Activated naive CD4-positive, alpha-beta T cell (primary cell): ENCODE measurements at regions not wholly inside any gene's neighbourhood (a gene's known extent, or its start where the extent isn't known, plus 50 kb on each side); places are given as distances from the start of the nearest gene placed in this dataset.
"Not testable (repeated sequence)": the region's sequence is repeated elsewhere in the genome, so short reads cannot be mapped to it uniquely, and the experiment has no call there.

Experiments used
- DNase-seq, 4 experiments: peaks; one replicate each; lab custom pipeline; 2025; lab: John Stamatoyannopoulos, UW

GRCh38 chr5:124114911-124115310, 602.9 kb downstream of the CSNK1G3 start:
- DNase-seq = no peak

- DNase-seq = no peak
These were observed 599.9 kb downstream of the CSNK1G3 start for GRCh38 chr5:124111886-124112285.

- DNase-seq = no peak
These were observed 599.0 kb downstream of the CSNK1G3 start for GRCh38 chr5:124110942-124111341.

- no peak for DNase-seq
These were observed 593.3 kb downstream of the CSNK1G3 start for GRCh38 chr5:124105326-124105725.

- no peak for DNase-seq
These were observed 592.8 kb downstream of the CSNK1G3 start for GRCh38 chr5:124104821-124105220.

DNA sequence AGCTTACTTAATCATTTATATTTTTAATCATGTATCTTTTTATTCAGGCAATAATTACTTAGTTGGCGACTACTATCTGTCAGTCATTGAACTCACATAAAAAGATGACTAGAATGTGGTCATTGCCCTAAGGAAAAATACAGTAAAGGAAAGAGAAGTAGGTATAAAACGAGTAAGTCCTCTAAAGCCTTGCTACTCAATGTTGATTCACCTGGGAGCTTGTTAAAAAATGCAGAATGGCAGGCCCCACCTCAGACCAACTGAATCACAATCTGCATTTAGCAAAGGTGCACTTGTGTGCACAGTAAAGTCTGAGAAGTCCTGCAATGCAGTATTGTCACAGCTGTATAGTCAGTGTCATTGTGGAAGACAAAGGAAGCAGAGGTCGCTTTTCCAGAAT, 592.4 kb downstream of the CSNK1G3 start:
- DNase-seq = no peak

- DNase-seq = no peak
These were observed 591.7 kb downstream of the CSNK1G3 start for GRCh38 chr5:124103671-124104070.

DNA sequence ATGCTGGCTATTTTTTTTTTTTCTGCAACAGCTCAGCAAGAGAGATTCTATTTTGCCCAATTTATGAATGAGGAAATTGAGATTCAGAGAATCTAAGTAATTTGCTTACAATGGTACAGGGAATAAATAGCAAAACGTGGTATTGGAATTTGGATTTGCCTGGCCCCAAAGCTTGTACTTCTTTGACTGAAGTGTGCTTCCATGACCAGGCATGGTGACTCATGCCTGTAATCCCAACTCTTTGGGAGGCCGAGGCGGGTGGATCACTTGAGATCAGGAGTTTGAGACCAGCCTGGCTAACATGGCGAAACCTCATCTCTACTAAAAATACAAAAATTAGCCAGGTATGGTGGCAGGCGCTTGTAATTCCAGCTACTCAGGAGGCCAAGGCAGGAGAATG, 591.1 kb downstream of the CSNK1G3 start:
- DNase-seq = not testable (repeated sequence)

GRCh38 chr5:124102486-124102885, 590.5 kb downstream of the CSNK1G3 start:
- no peak for DNase-seq

GRCh38 chr5:124093658-124094057, 581.7 kb downstream of the CSNK1G3 start:
- no peak for DNase-seq

DNA sequence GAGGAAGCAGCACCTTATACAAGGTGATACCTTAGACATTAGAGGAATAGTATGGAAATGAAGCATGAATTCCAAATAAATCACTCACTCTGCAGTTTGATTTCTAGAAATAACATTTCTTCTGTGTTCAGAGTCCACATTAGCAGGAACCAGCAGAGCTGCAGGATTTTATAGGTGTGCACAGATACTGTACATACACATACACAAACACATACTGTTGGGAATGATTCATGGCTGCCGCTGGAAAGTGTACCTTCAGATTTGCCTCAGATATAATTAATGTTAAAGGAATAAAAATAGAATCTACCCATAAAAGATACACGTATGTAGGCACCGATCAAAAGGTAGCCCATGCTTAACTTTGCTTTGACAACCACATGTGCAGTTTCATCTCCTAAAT, 578.1 kb downstream of the CSNK1G3 start:
- no peak for DNase-seq

DNA sequence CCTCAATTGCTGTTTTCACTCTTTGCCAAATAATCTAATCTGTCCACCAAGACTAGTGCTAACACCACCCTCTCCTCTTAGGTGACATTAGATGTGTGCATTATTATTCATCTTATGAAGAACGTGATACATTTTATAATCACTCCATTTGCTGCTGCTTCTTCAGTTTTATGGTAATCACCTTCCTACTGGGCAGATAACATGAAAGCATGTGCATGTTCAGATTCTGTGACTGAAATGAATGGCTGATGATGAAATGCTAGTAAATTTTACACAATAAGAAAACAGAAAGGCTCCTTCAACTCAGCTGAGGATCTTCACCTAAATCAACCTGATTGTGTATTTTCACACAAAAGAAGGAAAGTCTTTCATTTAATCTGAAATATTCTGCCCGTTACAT, 577.6 kb downstream of the CSNK1G3 start:
- no peak for DNase-seq

DNA sequence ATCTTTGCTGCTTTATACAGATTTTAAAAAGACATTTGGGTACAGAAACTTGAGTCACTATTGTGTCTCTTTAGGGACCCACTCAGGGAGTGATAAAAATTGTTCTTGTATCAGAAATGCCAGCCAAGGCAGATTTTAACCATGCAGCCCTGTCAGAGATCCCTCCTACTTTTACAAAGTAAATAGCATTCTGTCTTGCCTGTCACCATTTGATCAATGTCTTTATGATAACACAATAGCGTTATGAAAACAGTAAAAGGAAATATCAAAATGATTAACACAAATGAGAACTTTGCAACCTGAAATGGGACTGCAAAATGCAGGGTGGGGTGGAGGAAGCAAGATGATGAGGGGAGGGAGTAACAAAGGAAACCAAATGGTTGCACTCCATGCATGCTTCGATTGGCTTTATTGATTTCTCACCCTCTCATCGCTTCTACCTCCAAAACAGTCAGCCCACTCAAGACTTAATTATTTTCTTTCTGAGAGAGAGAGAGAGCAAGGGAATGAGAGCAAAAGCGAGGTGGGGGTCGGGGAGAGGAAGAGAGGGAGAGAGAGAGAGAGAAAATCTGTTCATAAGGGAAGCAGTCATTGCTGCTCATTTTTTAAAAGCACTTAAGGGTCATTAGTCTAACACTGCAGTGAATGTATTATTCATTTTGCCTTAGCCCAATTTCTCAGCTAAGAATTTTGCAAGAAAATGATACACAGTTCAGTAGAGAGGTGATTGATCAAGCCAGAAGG, 576.5 kb downstream of the CSNK1G3 start:
- no peak for DNase-seq

GRCh38 chr5:124087752-124088151, 575.8 kb downstream of the CSNK1G3 start:
- no peak for DNase-seq

DNA sequence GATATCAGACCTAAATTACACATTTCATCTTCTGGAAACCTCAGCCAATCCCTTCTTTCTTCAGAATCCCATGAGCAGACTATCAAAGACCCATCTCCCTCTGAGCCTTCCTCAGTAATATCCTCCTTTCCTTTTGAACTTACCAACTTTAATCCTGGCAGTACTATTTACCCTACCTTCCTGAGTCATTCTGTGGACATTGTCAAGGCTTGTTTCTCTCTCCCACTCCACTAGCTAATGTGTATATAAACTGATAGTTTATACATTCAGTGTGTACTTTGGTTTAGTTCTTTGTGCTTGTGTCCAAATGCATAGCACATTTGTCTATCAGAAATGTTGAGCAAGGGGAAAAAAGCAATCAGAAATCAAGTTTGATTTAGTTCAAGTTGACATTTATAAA, 568.3 kb downstream of the CSNK1G3 start:
- no peak for DNase-seq

DNA sequence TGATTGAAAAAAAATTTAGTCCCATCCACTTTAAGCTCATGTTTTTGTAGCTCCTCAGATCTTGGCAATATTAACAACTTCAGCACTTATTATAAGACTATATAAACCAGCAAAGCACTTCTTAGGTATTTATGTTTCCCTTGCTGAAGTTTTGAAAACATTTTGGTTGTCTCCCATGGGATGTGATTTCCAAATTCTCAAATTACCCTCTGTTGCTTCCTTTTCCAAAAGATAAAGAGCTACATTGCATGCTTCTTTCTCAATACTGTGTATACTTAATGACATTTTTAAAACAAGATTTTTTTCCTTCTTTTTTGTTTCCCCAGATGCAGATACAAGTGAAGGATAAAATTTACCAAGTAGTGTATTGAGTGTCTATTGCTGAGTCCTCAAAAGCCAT, 567.1 kb downstream of the CSNK1G3 start:
- DNase-seq = no peak

- DNase-seq = no peak
These were observed 562.5 kb downstream of the CSNK1G3 start for GRCh38 chr5:124074500-124074899.

GRCh38 chr5:124072570-124072969, 560.6 kb downstream of the CSNK1G3 start:
- no peak for DNase-seq

DNA sequence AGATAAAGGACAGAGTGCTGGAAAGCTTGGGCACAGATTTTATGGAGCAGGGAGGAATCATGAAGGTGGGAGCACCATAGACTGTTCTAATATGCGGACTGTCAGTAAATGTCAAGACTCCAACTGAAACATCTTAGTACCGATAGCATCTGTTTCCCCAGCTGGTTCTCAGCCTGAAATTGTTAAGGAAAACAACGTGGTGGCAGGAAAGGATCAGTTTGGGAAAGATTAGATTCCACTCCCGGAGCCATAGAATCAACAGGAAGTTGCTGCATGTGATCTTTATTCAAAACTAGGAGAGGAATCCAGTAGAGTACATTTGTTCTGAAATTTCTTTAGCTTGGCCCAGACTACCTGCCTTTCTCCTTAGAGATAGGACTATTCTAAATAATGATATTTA, 559.1 kb downstream of the CSNK1G3 start:
- no peak for DNase-seq

DNA sequence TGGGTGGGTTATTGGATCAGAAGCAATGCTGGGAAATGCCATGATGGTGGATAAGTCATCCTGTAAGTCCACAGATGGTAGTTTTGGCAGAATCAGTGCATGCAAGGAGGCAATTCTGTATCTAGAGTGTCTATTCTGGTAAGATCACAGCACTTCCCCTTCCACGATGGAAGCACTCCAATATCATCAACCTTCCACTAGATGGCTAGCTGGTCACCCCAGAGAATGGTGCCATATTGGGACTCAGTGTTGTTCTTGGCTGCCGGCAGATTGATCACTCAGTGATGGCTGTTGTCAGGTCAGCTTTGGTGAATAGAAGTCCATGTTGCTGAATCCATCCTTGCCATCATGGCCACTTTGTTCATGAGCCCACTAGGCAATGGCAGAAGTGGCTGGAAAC, 553.5 kb downstream of the CSNK1G3 start:
- DNase-seq = no peak

DNA sequence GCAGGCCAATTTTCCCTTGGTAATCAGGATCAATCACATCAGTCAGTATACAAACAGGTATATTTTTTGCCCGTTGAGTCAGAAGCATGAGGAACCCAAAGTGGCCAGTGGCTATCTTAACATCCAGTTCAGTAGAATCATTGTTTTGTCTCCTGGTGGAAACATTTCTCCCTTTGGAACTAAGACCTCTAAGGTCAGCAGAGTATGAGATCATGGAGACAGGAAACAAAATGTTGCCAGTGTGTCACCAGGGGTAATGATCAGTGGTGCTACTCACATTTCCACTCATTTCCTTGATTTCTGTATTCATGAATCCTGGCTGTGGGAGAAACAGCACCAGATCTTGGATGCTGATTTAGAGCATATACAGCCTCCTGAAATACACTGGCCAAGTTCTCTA, 553.0 kb downstream of the CSNK1G3 start:
- no peak for DNase-seq

GRCh38 chr5:124061663-124062062, 549.7 kb downstream of the CSNK1G3 start:
- no peak for DNase-seq

DNA sequence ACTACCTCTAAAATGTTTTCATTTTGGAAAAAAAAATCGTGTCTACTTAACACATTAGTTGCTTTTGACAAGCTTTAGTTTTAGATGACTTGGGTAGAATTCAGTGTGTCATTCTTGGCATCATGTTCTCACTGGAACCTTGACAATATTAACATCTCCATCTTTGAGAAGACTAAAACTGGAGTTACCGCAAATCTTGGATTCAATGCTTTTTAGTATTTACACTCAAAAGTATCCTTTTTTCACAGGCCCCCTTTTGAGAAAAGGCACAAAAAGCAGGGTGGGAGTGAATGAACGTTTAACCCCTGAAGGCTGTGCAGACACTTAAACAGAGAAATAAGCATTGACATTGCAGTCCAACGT, 549.1 kb downstream of the CSNK1G3 start:
- DNase-seq = no peak

GRCh38 chr5:124060413-124061067, 548.6 kb downstream of the CSNK1G3 start:
- no peak for DNase-seq
